K562 (cell line): ENCODE measurements at regions not wholly inside any gene's neighbourhood (a gene's known extent, or its start where the extent isn't known, plus 50 kb on each side); places are given as distances from the start of the nearest gene placed in this dataset. TPM values are rescaled to one million over a fixed set of nuclear protein-coding genes. Genes with fewer than 3 reads are reported as not detected.

ENCODE experiments used
- ATAC-seq: fragments of 200-7000 bp; cut with Tn5 transposase; 3 replicates; pipeline ENCODE4 v1.9.1; 2020; ENCODE audit warnings: moderate library complexity
- BruUV-seq: library from RNA; stranded (reverse); fragments of 400-500 nt; replicated peaks from 2 replicates; lab custom pipeline; 2021; lab: Mats Ljungman, UMichigan
- CTCF ChIA-PET: fragments of 300-600 bp; formaldehyde crosslinking; extraction: SDS; loops from one replicate; lab custom pipeline; 2021; ENCODE audit warnings: low intra/inter-chr PET ratio; lab: Yijun Ruan, JAX
- POLR2A ChIA-PET: fragments of 300-600, 350-650 bp; sonication (Branson Sonifier 250); formaldehyde crosslinking; extraction: SDS; loops from one replicate; lab custom pipeline; 2021; ENCODE audit warnings: antibody characterized with exemption, inconsistent platforms; lab: Yijun Ruan, JAX
- DNase-seq, 4 experiments: peaks; one replicate each; pipeline versions ENCODE4 v3.0.0 to v3.0.0-alpha.2; 2011 to 2018; ENCODE audit warnings: low spot score in 3 of 4, mixed read lengths in 3 of 4; ENCODE audit errors: extremely low read depth in 1 of 4
- FAIRE-seq: peaks from 2 replicates; lab custom pipeline; 2011; peaks lifted over from hg19 to GRCh38; lab: Jason Lieb, UNC
- H2AFZ ChIP-seq: 2 replicates; pipeline ENCODE4 v1.6.0; 2011; ENCODE audit warnings: low read depth, low read length, control low read depth, inconsistent platforms
- H3K27ac ChIP-seq: fragments of 200-600 bp; 3 replicates; pipeline ENCODE4 v1.8.0; 2011; ENCODE audit warnings: low read depth, mild to moderate bottlenecking, control low read depth, inconsistent platforms, low read length, moderate library complexity, mixed read lengths; ENCODE audit errors: extremely low read depth
- H3K27me3 ChIP-seq, 2 experiments: fragments of 300-600 bp in 1 of 2; 2 replicates in 1 of 2; 3 replicates in 1 of 2; pipeline versions ENCODE4 v1.6.0 to v1.8.0; 2011; ENCODE audit warnings: inconsistent platforms in 2 of 2, low read length in 2 of 2, mild to moderate bottlenecking in 1 of 2, mixed read lengths in 1 of 2, moderate library complexity in 1 of 2; ENCODE audit not compliant: control insufficient read depth in 2 of 2, insufficient read depth in 2 of 2
- H3K36me3 ChIP-seq: fragments of 300-600 bp; 3 replicates; pipeline ENCODE4 v1.8.0; 2011; ENCODE audit warnings: mild to moderate bottlenecking, low read length, inconsistent platforms; ENCODE audit not compliant: control insufficient read depth, insufficient read depth
- H3K4me1 ChIP-seq, 2 experiments: fragments of 200-600 bp in 1 of 2; replicated peaks in 1 of 2; 2 replicates in 1 of 2; 3 replicates in 1 of 2; pipeline versions ENCODE4 v1.5.1 to v1.8.0; 2011; ENCODE audit warnings: inconsistent platforms in 2 of 2, low read length in 2 of 2, mild to moderate bottlenecking in 1 of 2, mixed read lengths in 1 of 2, moderate library complexity in 1 of 2; ENCODE audit not compliant: control insufficient read depth in 2 of 2, insufficient read depth in 2 of 2
- H3K4me2 ChIP-seq: 2 replicates; pipeline ENCODE4 v1.6.1; 2011; ENCODE audit warnings: low read length, control low read depth, inconsistent platforms, mixed read lengths; ENCODE audit not compliant: insufficient read depth
- H3K4me3 ChIP-seq: fragments of 200-600 bp; sonication (generic), shearing (Covaris generic); 2 replicates; pipeline ENCODE4 v1.5.1; 2016; ENCODE audit warnings: control low read depth, inconsistent platforms
- H3K79me2 ChIP-seq: fragments of 200-600 bp; 3 replicates; pipeline ENCODE4 v1.8.0; 2011; ENCODE audit warnings: low read length, inconsistent platforms; ENCODE audit not compliant: control insufficient read depth, insufficient read depth
- H3K9ac ChIP-seq, 2 experiments: 2 replicates each; pipeline versions ENCODE4 v1.6.0 to v1.6.1; 2011; ENCODE audit warnings: low read depth in 2 of 2, low read length in 2 of 2, control low read depth in 1 of 2, inconsistent platforms in 1 of 2, mild to moderate bottlenecking in 1 of 2, mixed read lengths in 1 of 2; ENCODE audit not compliant: insufficient read depth in 1 of 2
- H3K9me1 ChIP-seq: one replicate; pipeline ENCODE4 v1.6.0; 2011; ENCODE audit warnings: inconsistent platforms, mild to moderate bottlenecking, low read length, moderate library complexity; ENCODE audit not compliant: control insufficient read depth, insufficient read depth
- H3K9me3 ChIP-seq: replicated peaks from 2 replicates; pipeline ENCODE4 v1.5.1; 2011; ENCODE audit warnings: low read depth, low read length, inconsistent platforms; ENCODE audit not compliant: control insufficient read depth, insufficient read depth
- H4K20me1 ChIP-seq: replicated peaks from 2 replicates; pipeline ENCODE4 v1.6.1; 2011; ENCODE audit warnings: low read length, inconsistent platforms, mixed read lengths; ENCODE audit not compliant: control insufficient read depth, insufficient read depth
- FIP1L1 ChIP-seq: fragments of 200-400 bp; formaldehyde crosslinking; IDR thresholded peaks from 2 replicates; pipeline ENCODE4 v1.6.1; 2018; ENCODE audit warnings: mild to moderate bottlenecking, low read depth, low read length; ENCODE audit not compliant: poor library complexity, severe bottlenecking
- SMARCB1 ChIP-seq: IDR thresholded peaks from 2 replicates; pipeline ENCODE4 v1.6.1; 2011; ENCODE audit warnings: improper control_type of control experiment, low read depth; ENCODE audit not compliant: insufficient read length
- WGBS: fragments of 100-300 bp; shearing (Covaris generic); methylation state at CpG from one replicate; pipeline ENCODE4 v1.1.6; 2016; ENCODE audit warnings: low coverage, mixed read lengths; ENCODE audit not compliant: insufficient coverage; ENCODE audit errors: missing lambda C conversion rate; 5-methylcytosine and 5-hydroxymethylcytosine counted together
- in situ Hi-C: fragments of 300-500 bp; cut with MboI; formaldehyde crosslinking; loops from 4 replicates; pipeline ENCODE4 v1.15.0; 2018; ENCODE audit warnings: inconsistent platforms, mixed read lengths
- intact Hi-C: fragments of 100-400 bp; cut with micrococcal nuclease; formaldehyde crosslinking; loops from 2 replicates; pipeline ENCODE4 v1.14.2; 2022
- small RNA-seq: library from RNA; depleted of rRNA; stranded (forward); fragments of <200 nt; gene quantifications from one replicate; pipeline ENCODE3, GENCODE V24; 2014

- Histone ChIP-seq H3K4me2 (no peak overlapping the region), H3K36me3 (no peaks in the 10 kb centered on the region), H3K27ac (no peak overlapping the region), H3K9me1 (no peaks in the 10 kb centered on the region), H3K9me3 (no peaks in the 10 kb centered on the region), H3K4me1 (no peaks in the 10 kb centered on the region), H4K20me1 (no peaks in the 10 kb centered on the region; the same call in 1 of the 2 replicates), H3K79me2 (no peaks in the 10 kb centered on the region)
- POLR2A ChIA-PET: no interaction called here
- WGBS: 3% methylated on average over 14 of the region's 14 CpGs
- TF ChIP-seq FIP1L1 (no peak), SMARCB1 (no peak)
- TF ChIP-seq, all 486 proteins: peak for 0
- CTCF ChIA-PET: no interaction called here
- DNase-seq: no peak
- no peak overlapping the region; a peak in 1 of 4 replicates for H3K9ac ChIP-seq
- in situ Hi-C loops (no loop called here), intact Hi-C loops (no loop called here)
- no peak for FAIRE-seq
- peaks cover 5 to 35% of the 10 kb centered on the region in 2 experiments; a peak in 4 of 5 replicates for H3K27me3 ChIP-seq
- ATAC-seq: no peak
- no TSS peak for BruUV-seq
- no peak overlapping the region for H2AFZ ChIP-seq
- no peak overlapping the region for H3K4me3 ChIP-seq
Measured at GRCh38 chr6:168718821-168719475, 278.0 kb downstream of the SMOC2 start.

Small RNAs in the stretch of these regions (small RNA-seq; reads per million reads assigned to genes)
- not detected for gene AL513210.1
